H1 (cell line): ENCODE measurements at regions not wholly inside any gene's neighbourhood (a gene's known extent, or its start where the extent isn't known, plus 50 kb on each side); places are given as distances from the start of the nearest gene placed in this dataset.

ENCODE experiments used
- GTF2F1 ChIP-seq: IDR thresholded peaks from 2 replicates; pipeline ENCODE4 v1.6.1; 2012; ENCODE audit warnings: low read depth, low read length, improper control_type of control experiment, borderline replicate concordance
- RFX5 ChIP-seq: IDR thresholded peaks from 2 replicates; pipeline ENCODE4 v1.6.1; 2011; ENCODE audit warnings: low read depth, low read length, improper control_type of control experiment, borderline replicate concordance

DNA sequence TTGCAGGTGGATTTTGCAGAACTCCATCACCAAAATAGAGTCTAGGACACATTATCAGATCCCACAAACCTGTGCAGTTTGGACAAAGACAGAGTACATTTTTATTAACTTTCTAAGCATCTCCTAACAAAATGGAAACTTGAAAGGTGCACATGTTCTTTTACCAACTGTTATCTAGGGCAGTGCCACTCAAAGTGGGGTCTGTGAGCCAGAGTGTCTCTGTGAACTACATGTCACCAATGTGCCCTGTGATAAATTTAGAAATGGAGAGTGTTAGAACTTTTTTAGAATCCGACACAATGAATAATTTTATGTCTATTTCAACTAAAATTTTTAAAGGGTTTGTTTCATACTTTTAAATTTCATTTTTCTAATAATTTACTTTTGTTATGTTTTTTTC, 68.4 kb upstream of the TMC3 start (continued):
- TF ChIP-seq GTF2F1, result no peak
- no peak for TF ChIP-seq RFX5
- TF ChIP-seq, all 59 proteins: peak for 0
